ENCODE measurements at regions not wholly inside any gene's neighbourhood (a gene's known extent, or its start where the extent isn't known, plus 50 kb on each side); places are given as distances from the start of the nearest gene placed in this dataset.

- no peak for TF ChIP-seq CTCF (conservative IDR thresholded peaks at IDR 0.05)
- peak overlapping the region; percentile 95 for H3K27ac ChIP-seq
These were observed 259.1 kb downstream of the OPA1 start for GRCh38 chr3:193851941-193852674.

- H3K27ac ChIP-seq, result peak overlapping the region; percentile 95
- no peak for TF ChIP-seq CTCF (conservative IDR thresholded peaks at IDR 0.05)
These were observed 259.9 kb downstream of the OPA1 start for GRCh38 chr3:193852901-193853300.

- no peak for TF ChIP-seq CTCF (conservative IDR thresholded peaks at IDR 0.05)
- H3K27ac ChIP-seq, result peak overlapping the region; percentile 95
These were observed 260.7 kb downstream of the OPA1 start for GRCh38 chr3:193853511-193854219.

GRCh38 chr3:193857996-193858395 is 265.0 kb downstream of the OPA1 start:
- no peak for TF ChIP-seq CTCF (conservative IDR thresholded peaks at IDR 0.05)
- H3K27ac ChIP-seq, result no peak overlapping the region

- TF ChIP-seq CTCF (conservative IDR thresholded peaks at IDR 0.05), result no peak
- no peak overlapping the region for H3K27ac ChIP-seq
These were observed 266.2 kb downstream of the OPA1 start for GRCh38 chr3:193859195-193859594.

GRCh38 chr3:193861012-193861411 is 268.0 kb downstream of the OPA1 start:
- no peak for TF ChIP-seq CTCF (conservative IDR thresholded peaks at IDR 0.05)
- H3K27ac ChIP-seq, result no peak overlapping the region

GRCh38 chr3:193862843-193863242 is 269.8 kb downstream of the OPA1 start:
- no peak overlapping the region for H3K27ac ChIP-seq
- TF ChIP-seq CTCF (conservative IDR thresholded peaks at IDR 0.05), result no peak

Measured in VCaP (cell line).